ENCODE measurements at regions not wholly inside any gene's neighbourhood (a gene's known extent, or its start where the extent isn't known, plus 50 kb on each side); places are given as distances from the start of the nearest gene placed in this dataset.

- Histone ChIP-seq H3K27me3 (replicated peaks; ENCODE audit: control insufficient read depth, insufficient read depth, low read length) (no peaks in the 10 kb centered on the region), H3K4me3 (replicated peaks; ENCODE audit: low read depth, low read length) (no peak overlapping the region), H3K36me3 (ENCODE audit: control insufficient read depth, insufficient read depth, low read length) (no peaks in the 10 kb centered on the region)
- TF ChIP-seq CTCF (IDR thresholded peaks at IDR 0.05; ENCODE audit: insufficient read depth, low read length, poor library complexity, severe bottlenecking), result no peak
- no peak for DNase-seq (ENCODE audit: extremely low read depth, insufficient read length)
Measured at GRCh38 chr3:72517921-72518424, 330.3 kb downstream of the SHQ1 start.

GRCh38 chr3:72517336-72517735 is 330.9 kb downstream of the SHQ1 start:
- no peak for DNase-seq (ENCODE audit: extremely low read depth, insufficient read length)
- Histone ChIP-seq H3K36me3 (ENCODE audit: control insufficient read depth, insufficient read depth, low read length) (no peaks in the 10 kb centered on the region), H3K27me3 (replicated peaks; ENCODE audit: control insufficient read depth, insufficient read depth, low read length) (no peaks in the 10 kb centered on the region), H3K4me3 (replicated peaks; ENCODE audit: low read depth, low read length) (no peak overlapping the region)
- TF ChIP-seq CTCF (IDR thresholded peaks at IDR 0.05; ENCODE audit: insufficient read depth, low read length, poor library complexity, severe bottlenecking), result no peak

GRCh38 chr3:72516361-72516760 is 331.9 kb downstream of the SHQ1 start:
- no peak overlapping the region for H3K4me3 ChIP-seq (replicated peaks; ENCODE audit: low read depth, low read length)
- H3K27me3 ChIP-seq (replicated peaks; ENCODE audit: control insufficient read depth, insufficient read depth, low read length), result no peaks in the 10 kb centered on the region
- H3K36me3 ChIP-seq (ENCODE audit: control insufficient read depth, insufficient read depth, low read length), result no peaks in the 10 kb centered on the region
- no peak for DNase-seq (ENCODE audit: extremely low read depth, insufficient read length)
- TF ChIP-seq CTCF (IDR thresholded peaks at IDR 0.05; ENCODE audit: insufficient read depth, low read length, poor library complexity, severe bottlenecking), result no peak

GRCh38 chr3:72515941-72516340 is 332.3 kb downstream of the SHQ1 start:
- Histone ChIP-seq H3K4me3 (replicated peaks; ENCODE audit: low read depth, low read length) (no peak overlapping the region), H3K36me3 (ENCODE audit: control insufficient read depth, insufficient read depth, low read length) (no peaks in the 10 kb centered on the region), H3K27me3 (replicated peaks; ENCODE audit: control insufficient read depth, insufficient read depth, low read length) (no peaks in the 10 kb centered on the region)
- no peak for TF ChIP-seq CTCF (IDR thresholded peaks at IDR 0.05; ENCODE audit: insufficient read depth, low read length, poor library complexity, severe bottlenecking)
- DNase-seq (ENCODE audit: extremely low read depth, insufficient read length), result no peak

- Histone ChIP-seq H3K4me3 (replicated peaks; ENCODE audit: low read depth, low read length) (no peak overlapping the region), H3K27me3 (replicated peaks; ENCODE audit: control insufficient read depth, insufficient read depth, low read length) (no peaks in the 10 kb centered on the region), H3K36me3 (ENCODE audit: control insufficient read depth, insufficient read depth, low read length) (no peaks in the 10 kb centered on the region)
- DNase-seq (ENCODE audit: extremely low read depth, insufficient read length), result no peak
- no peak for TF ChIP-seq CTCF (IDR thresholded peaks at IDR 0.05; ENCODE audit: insufficient read depth, low read length, poor library complexity, severe bottlenecking)
Measured at GRCh38 chr3:72515281-72515680, 333.0 kb downstream of the SHQ1 start.

GRCh38 chr3:72510247-72510646 is 338.0 kb downstream of the SHQ1 start:
- Histone ChIP-seq H3K4me3 (replicated peaks; ENCODE audit: low read depth, low read length) (no peak overlapping the region), H3K36me3 (ENCODE audit: control insufficient read depth, insufficient read depth, low read length) (no peaks in the 10 kb centered on the region), H3K27me3 (replicated peaks; ENCODE audit: control insufficient read depth, insufficient read depth, low read length) (peaks cover 2% of the 10 kb centered on the region; the same call in 1 of the 2 replicates)
- DNase-seq (ENCODE audit: extremely low read depth, insufficient read length), result no peak
- TF ChIP-seq CTCF (IDR thresholded peaks at IDR 0.05; ENCODE audit: insufficient read depth, low read length, poor library complexity, severe bottlenecking), result no peak
